C4-2B (cell line): ENCODE measurements at regions not wholly inside any gene's neighbourhood (a gene's known extent, or its start where the extent isn't known, plus 50 kb on each side); places are given as distances from the start of the nearest gene placed in this dataset.

Experiments
- CTCF ChIP-seq: fragments of 450-650 bp; conservative IDR thresholded peaks from 2 replicates; pipeline ENCODE4 v1.5.1; 2017; ENCODE audit warnings: mild to moderate bottlenecking
- ZFX ChIP-seq: fragments of 450-650 bp; IDR thresholded peaks from 2 replicates; pipeline ENCODE4 v1.6.1; 2017

GRCh38 chr13:103539721-103540381 is 473.6 kb upstream of the SLC10A2 start:
- no peak for TF ChIP-seq CTCF
- TF ChIP-seq ZFX, result no peak
